SK-N-MC (cell line): ENCODE measurements at regions not wholly inside any gene's neighbourhood (a gene's known extent, or its start where the extent isn't known, plus 50 kb on each side); places are given as distances from the start of the nearest gene placed in this dataset.

ENCODE experiments used
- EZH2 ChIP-seq: fragments of 200-600 bp; sonication (generic); IDR thresholded peaks from one replicate; pipeline ENCODE4 v1.6.1; 2017; ENCODE audit warnings: antibody characterized with exemption
- FOXP2 ChIP-seq: optimal IDR thresholded peaks from 2 replicates; pipeline ENCODE3; 2011; ENCODE audit warnings: mild to moderate bottlenecking, moderate library complexity; ENCODE audit not compliant: insufficient read depth; ENCODE audit errors: extremely low read length, control extremely low read depth
- POLR2AphosphoS5 ChIP-seq: IDR thresholded peaks from 2 replicates; pipeline ENCODE4 v1.6.1; 2012; ENCODE audit warnings: mild to moderate bottlenecking, low read depth, low read length, borderline replicate concordance

- TF ChIP-seq POLR2AphosphoS5 (no peak), EZH2 (no peak), FOXP2 (no peak)
Observed at GRCh38 chr9:28082671-28083070, 509.4 kb upstream of the C9orf72 start.
